H1 (cell line): ENCODE measurements at regions not wholly inside any gene's neighbourhood (a gene's known extent, or its start where the extent isn't known, plus 50 kb on each side); places are given as distances from the start of the nearest gene placed in this dataset.

ENCODE experiments used
- CTCF ChIA-PET: fragments of 300-600 bp; sonication (Branson Sonifier 250); formaldehyde crosslinking; loops from one replicate; lab custom pipeline; 2021; ENCODE audit not compliant: partially characterized antibody; lab: Charles Lee
- POLR2A ChIA-PET: fragments of 300-600 bp; sonication (Branson Sonifier 250); formaldehyde crosslinking; loops from one replicate; lab custom pipeline; 2021; ENCODE audit warnings: inconsistent platforms; ENCODE audit not compliant: partially characterized antibody; lab: Charles Lee
- DNase-seq, 2 experiments: peaks; one replicate each; pipeline versions ENCODE4 v3.0.0 to v3.0.0-alpha.2; 2010 to 2022; ENCODE audit warnings: low spot score in 2 of 2, low read depth in 1 of 2, mixed read lengths in 1 of 2
- FAIRE-seq: peaks from 2 replicates; lab custom pipeline; 2011; peaks lifted over from hg19 to GRCh38; lab: Jason Lieb, UNC
- H2AFZ ChIP-seq: 2 replicates; pipeline ENCODE4 v1.8.1; 2012; ENCODE audit warnings: low read length, inconsistent platforms
- H2AK5ac ChIP-seq: 2 replicates; pipeline ENCODE4 v1.6.1; 2013; ENCODE audit warnings: low read depth, low read length
- H2BK120ac ChIP-seq: replicated peaks from 2 replicates; pipeline ENCODE3; 2013; ENCODE audit warnings: low read depth, low read length, inconsistent platforms
- H2BK12ac ChIP-seq: 2 replicates; pipeline ENCODE4 v1.6.1; 2013; ENCODE audit warnings: low read depth, low read length
- H2BK15ac ChIP-seq: 2 replicates; pipeline ENCODE4 v1.6.1; 2013; ENCODE audit warnings: low read length
- H2BK20ac ChIP-seq: 2 replicates; pipeline ENCODE4 v1.6.1; 2013; ENCODE audit warnings: low read length
- H2BK5ac ChIP-seq: 2 replicates; pipeline ENCODE4 v1.6.1; 2013; ENCODE audit warnings: low read depth, low read length
- H3K14ac ChIP-seq: 2 replicates; pipeline ENCODE4 v1.6.1; 2013; ENCODE audit warnings: inconsistent platforms; ENCODE audit not compliant: insufficient read length
- H3K18ac ChIP-seq: 2 replicates; pipeline ENCODE4 v1.6.1; 2013; ENCODE audit warnings: low read length; ENCODE audit errors: extremely low read depth
- H3K23ac ChIP-seq: 2 replicates; pipeline ENCODE4 v1.6.1; 2013; ENCODE audit warnings: inconsistent platforms; ENCODE audit not compliant: insufficient read length
- H3K23me2 ChIP-seq: 2 replicates; pipeline ENCODE4 v1.6.1; 2013; ENCODE audit warnings: low read depth, low read length
- H3K27ac ChIP-seq: 2 replicates; pipeline ENCODE4 v1.6.1; 2011; ENCODE audit warnings: low read depth, low read length, inconsistent platforms
- H3K27me3 ChIP-seq, 4 experiments: replicated peaks in 1 of 4; 1 replicate in 1 of 4; 2 replicates in 3 of 4; pipeline versions ENCODE4 v1.6.1 to v1.8.1; 2011 to 2013; ENCODE audit warnings: low read length in 3 of 4, mild to moderate bottlenecking in 3 of 4, inconsistent platforms in 2 of 4, mixed read lengths in 2 of 4, moderate library complexity in 1 of 4; ENCODE audit not compliant: control insufficient read depth in 3 of 4, insufficient read depth in 3 of 4; ENCODE audit errors: extremely low read depth in 1 of 4
- H3K36me3 ChIP-seq, 4 experiments: 2 replicates each; pipeline versions ENCODE4 v1.6.1 to v1.8.1; 2011 to 2013; ENCODE audit warnings: mild to moderate bottlenecking in 4 of 4, low read length in 3 of 4, moderate library complexity in 2 of 4, control low read depth in 1 of 4, inconsistent platforms in 1 of 4; ENCODE audit not compliant: insufficient read depth in 4 of 4, control insufficient read depth in 2 of 4
- H3K4ac ChIP-seq: replicated peaks from 2 replicates; pipeline ENCODE3; 2013; ENCODE audit warnings: low read length, low read depth, mixed read lengths, inconsistent platforms; ENCODE audit not compliant: insufficient read length
- H3K4me1 ChIP-seq, 4 experiments: replicated peaks in 1 of 4; 1 replicate in 1 of 4; 2 replicates in 3 of 4; pipeline versions ENCODE4 v1.6.1 to v1.8.1; 2011 to 2013; ENCODE audit warnings: low read length in 3 of 4, inconsistent platforms in 2 of 4, mixed read lengths in 1 of 4; ENCODE audit not compliant: insufficient read depth in 4 of 4, control insufficient read depth in 3 of 4
- H3K4me2 ChIP-seq, 2 experiments: 2 replicates each; pipeline versions ENCODE4 v1.6.1 to v1.8.1; 2011 to 2013; ENCODE audit warnings: low read depth in 2 of 2, low read length in 2 of 2, control low read depth in 1 of 2, inconsistent platforms in 1 of 2, mild to moderate bottlenecking in 1 of 2; ENCODE audit not compliant: insufficient read depth in 1 of 2
- H3K4me3 ChIP-seq, 4 experiments: fragments of 200-600, 300-600 bp in 1 of 4; sonication (generic), shearing (Covaris generic), sonication (Bioruptor Twin) in 1 of 4; 2 replicates each; pipeline versions ENCODE4 v1.5.1 to v1.8.1; 2011 to 2016; ENCODE audit warnings: low read length in 4 of 4, low read depth in 3 of 4, control low read depth in 2 of 4, inconsistent platforms in 2 of 4, mild to moderate bottlenecking in 2 of 4, mixed read lengths in 1 of 4, moderate library complexity in 1 of 4; ENCODE audit not compliant: insufficient read depth in 2 of 4; ENCODE audit errors: extremely low read depth in 1 of 4
- H3K56ac ChIP-seq: replicated peaks from 2 replicates; pipeline ENCODE3; 2013; ENCODE audit warnings: low read depth, mild to moderate bottlenecking, mixed read lengths, low read length, inconsistent platforms; ENCODE audit not compliant: insufficient read length
- H3K79me1 ChIP-seq: 2 replicates; pipeline ENCODE4 v1.6.1; 2013; ENCODE audit warnings: low read depth, low read length, control low read depth
- H3K79me2 ChIP-seq, 2 experiments: 2 replicates each; pipeline versions ENCODE4 v1.6.1 to v1.8.1; 2012 to 2013; ENCODE audit warnings: low read length in 2 of 2, mild to moderate bottlenecking in 2 of 2, inconsistent platforms in 1 of 2; ENCODE audit not compliant: insufficient read depth in 2 of 2, control insufficient read depth in 1 of 2
- H3K9ac ChIP-seq, 4 experiments: replicated peaks in 1 of 4; 1 replicate in 1 of 4; 2 replicates in 3 of 4; pipeline versions ENCODE4 v1.6.1 to v1.8.1; 2011 to 2013; ENCODE audit warnings: low read depth in 3 of 4, low read length in 3 of 4, control low read depth in 2 of 4, mild to moderate bottlenecking in 2 of 4, moderate library complexity in 2 of 4, inconsistent platforms in 1 of 4; ENCODE audit errors: extremely low read depth in 1 of 4
- H3K9me3 ChIP-seq, 2 experiments: 2 replicates each; pipeline versions ENCODE4 v1.6.1 to v1.8.1; 2012 to 2013; ENCODE audit warnings: mild to moderate bottlenecking in 2 of 2, moderate library complexity in 2 of 2, control low read depth in 1 of 2, inconsistent platforms in 1 of 2, low read depth in 1 of 2, low read length in 1 of 2, mixed read lengths in 1 of 2; ENCODE audit not compliant: insufficient read depth in 2 of 2
- H4K20me1 ChIP-seq, 2 experiments: replicated peaks in 1 of 2; 2 replicates each; pipeline versions ENCODE3 to v1.8.1; 2011 to 2013; ENCODE audit warnings: inconsistent platforms in 2 of 2, low read length in 2 of 2, mild to moderate bottlenecking in 1 of 2; ENCODE audit not compliant: insufficient read depth in 2 of 2, control insufficient read depth in 1 of 2
- H4K5ac ChIP-seq: 2 replicates; pipeline ENCODE4 v1.6.1; 2013; ENCODE audit warnings: low read length, low read depth, mixed read lengths, inconsistent platforms; ENCODE audit not compliant: insufficient read length
- H4K8ac ChIP-seq: 2 replicates; pipeline ENCODE4 v1.8.0; 2013; ENCODE audit warnings: mild to moderate bottlenecking, moderate library complexity, low read length, inconsistent platforms; ENCODE audit not compliant: insufficient read depth; ENCODE audit errors: extremely low read depth
- H4K91ac ChIP-seq: replicated peaks from 2 replicates; pipeline ENCODE3; 2013; ENCODE audit warnings: low read length, mixed read lengths, inconsistent platforms; ENCODE audit not compliant: insufficient read length
- RNF2 ChIP-seq: fragments of 200-900, 300-1000 bp; sonication (generic); IDR thresholded peaks from 2 replicates; pipeline ENCODE4 v1.7.1; 2016; ENCODE audit warnings: borderline replicate concordance, low read depth, mild to moderate bottlenecking, antibody characterized with exemption, low read length; ENCODE audit not compliant: poor library complexity, severe bottlenecking; ENCODE audit errors: missing control alignments
- TEAD4 ChIP-seq: IDR thresholded peaks from 2 replicates; pipeline ENCODE4 v1.6.1; 2012; ENCODE audit warnings: low read depth, low read length, inconsistent platforms, mixed read lengths
- WGBS, 2 experiments: shearing (Covaris generic) in 1 of 2; methylation state at CpG; one replicate each; pipeline versions ENCODE4 v1.1.6 to v1.1.7; 2013 to 2015; ENCODE audit warnings: low lambda C conversion rate in 2 of 2, mixed read lengths in 2 of 2, inconsistent platforms in 1 of 2, low coverage in 1 of 2, missing lambda C conversion rate in 1 of 2; ENCODE audit not compliant: insufficient replicate concordance in 2 of 2, insufficient coverage in 1 of 2, insufficient read length in 1 of 2; ENCODE audit errors: extremely low coverage in 1 of 2, missing lambda C conversion rate in 1 of 2; 5-methylcytosine and 5-hydroxymethylcytosine counted together

GRCh38 chr3:137150825-137151224 lies 193.0 kb downstream of the IL20RB start:
- no peaks in the 10 kb centered on the region for H4K20me1 ChIP-seq
- no peak overlapping the region for H2BK12ac ChIP-seq
- H4K91ac ChIP-seq, result no peak overlapping the region
- H3K27ac ChIP-seq, result no peak overlapping the region
- H3K4me3 ChIP-seq, result no peak overlapping the region
- WGBS, 2 experiments, result 75% methylated on average over 5 of the region's 5 CpGs; no CpG with 5 or more reads in 1 of the 2 experiments
- H3K79me2 ChIP-seq, result no peaks in the 10 kb centered on the region
- H3K23ac ChIP-seq, result no peak overlapping the region
- H3K23me2 ChIP-seq, result no peaks in the 10 kb centered on the region; the same call in 1 of the 2 replicates
- no peak overlapping the region for H3K9ac ChIP-seq
- no peak overlapping the region for H3K14ac ChIP-seq
- H3K9me3 ChIP-seq, result no peaks in the 10 kb centered on the region
- H2BK20ac ChIP-seq, result no peak overlapping the region
- no peak overlapping the region for H3K4ac ChIP-seq
- H3K79me1 ChIP-seq, result no peaks in the 10 kb centered on the region
- TF ChIP-seq TEAD4 (peak; percentile 22; the same call in 1 of the 2 replicates), RNF2 (no peak)
- TF ChIP-seq, all 59 proteins: peak for 1
- Histone ChIP-seq H3K56ac (no peak overlapping the region), H2BK15ac (no peak overlapping the region), H3K4me1 (peaks cover 0 to 8% (median 5%) of the 10 kb centered on the region in 4 experiments; a peak in 4 of 7 replicates), H4K8ac (no peak overlapping the region; the same call in 1 of the 2 replicates), H2AFZ (no peak overlapping the region), H2BK120ac (no peak overlapping the region), H3K27me3 (no peaks in the 10 kb centered on the region), H2AK5ac (no peak overlapping the region), H2BK5ac (no peak overlapping the region), H3K18ac (no peak overlapping the region), H3K36me3 (no peaks in the 10 kb centered on the region), H3K4me2 (no peak overlapping the region), H4K5ac (no peak overlapping the region)
- DNase-seq (no peak), FAIRE-seq (no peak)
- POLR2A ChIA-PET, result no interaction called here
- CTCF ChIA-PET, result interaction anchor here (0.9 to 1.2 kb wide), 4 partner anchors 14 to 20 kb away, joined by 3 to 4 read pairs (median 3); no protein-coding TSS in a partner anchor
